ENCODE measurements at regions not wholly inside any gene's neighbourhood (a gene's known extent, or its start where the extent isn't known, plus 50 kb on each side); places are given as distances from the start of the nearest gene placed in this dataset.

DNA sequence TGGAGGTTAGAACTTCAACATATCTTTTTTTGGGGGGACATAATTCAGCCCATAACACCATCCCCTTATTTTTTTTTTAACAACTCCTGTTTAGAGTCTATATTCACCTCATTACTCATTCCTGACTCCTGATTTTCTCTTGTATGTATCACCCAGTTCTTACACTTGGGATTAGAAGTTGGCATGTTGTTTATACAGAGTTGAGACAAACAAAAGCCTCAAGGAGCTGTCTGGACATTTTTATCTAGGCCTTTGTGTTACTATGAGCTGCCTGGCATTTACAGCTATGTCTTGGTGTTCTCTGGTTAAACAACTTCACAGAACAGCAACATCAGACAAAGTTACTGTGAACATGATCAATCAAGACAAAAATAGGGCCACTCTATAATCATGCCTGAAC, 517.5 kb downstream of the KIF20B start:
- intact Hi-C loops (cut with DNase I; ENCODE audit: low total_unique reads), result no loop called here
- no peak overlapping the region for H3K27ac ChIP-seq

DNA sequence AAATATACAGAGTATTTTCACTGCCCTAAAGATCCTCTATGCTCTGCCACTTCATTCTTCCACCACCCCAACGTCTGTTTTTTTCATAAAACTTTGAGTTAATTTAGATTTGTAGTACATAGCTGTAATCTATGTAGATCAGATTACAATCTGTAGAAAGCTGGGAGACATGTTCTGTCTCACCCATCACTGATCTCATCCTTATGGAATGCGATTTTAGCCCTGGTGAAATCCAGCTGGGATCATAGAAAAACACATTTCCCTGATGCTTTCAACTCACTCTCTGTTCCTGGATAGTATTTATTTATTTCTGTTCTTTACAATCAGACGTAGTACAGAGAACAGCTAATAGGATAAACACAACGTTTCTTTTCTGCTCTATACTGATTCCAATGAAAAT, 521.0 kb downstream of the KIF20B start:
- H3K9me3 ChIP-seq, result no peaks in the 10 kb centered on the region
- H3K4me3 ChIP-seq, result no peak overlapping the region
- intact Hi-C loops (cut with DNase I; ENCODE audit: low total_unique reads) (no loop called here), in situ Hi-C loops (cut with MboI; ENCODE audit: low sequenced_read_pairs in 4 of 4) (no loop called here)
- TF ChIP-seq, protein P1, sequence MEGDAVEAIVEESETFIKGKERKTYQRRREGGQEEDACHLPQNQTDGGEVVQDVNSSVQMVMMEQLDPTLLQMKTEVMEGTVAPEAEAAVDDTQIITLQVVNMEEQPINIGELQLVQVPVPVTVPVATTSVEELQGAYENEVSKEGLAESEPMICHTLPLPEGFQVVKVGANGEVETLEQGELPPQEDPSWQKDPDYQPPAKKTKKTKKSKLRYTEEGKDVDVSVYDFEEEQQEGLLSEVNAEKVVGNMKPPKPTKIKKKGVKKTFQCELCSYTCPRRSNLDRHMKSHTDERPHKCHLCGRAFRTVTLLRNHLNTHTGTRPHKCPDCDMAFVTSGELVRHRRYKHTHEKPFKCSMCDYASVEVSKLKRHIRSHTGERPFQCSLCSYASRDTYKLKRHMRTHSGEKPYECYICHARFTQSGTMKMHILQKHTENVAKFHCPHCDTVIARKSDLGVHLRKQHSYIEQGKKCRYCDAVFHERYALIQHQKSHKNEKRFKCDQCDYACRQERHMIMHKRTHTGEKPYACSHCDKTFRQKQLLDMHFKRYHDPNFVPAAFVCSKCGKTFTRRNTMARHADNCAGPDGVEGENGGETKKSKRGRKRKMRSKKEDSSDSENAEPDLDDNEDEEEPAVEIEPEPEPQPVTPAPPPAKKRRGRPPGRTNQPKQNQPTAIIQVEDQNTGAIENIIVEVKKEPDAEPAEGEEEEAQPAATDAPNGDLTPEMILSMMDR (IDR thresholded peaks at IDR 0.05 in 4 of 5, conservative IDR thresholded peaks at IDR 0.05 in 1 of 5), result no peak
- no peak for TF ChIP-seq POLR2A (IDR thresholded peaks at IDR 0.05)
- H3K27me3 ChIP-seq, result no peaks in the 10 kb centered on the region
- ATAC-seq (no peak), DNase-seq (no peak)
- H3K36me3 ChIP-seq, result no peaks in the 10 kb centered on the region
- no peaks in the 10 kb centered on the region for H3K4me1 ChIP-seq
- no peak overlapping the region for H3K27ac ChIP-seq

More for the DNA sequence above, 517.5 kb downstream of the KIF20B start:
- ATAC-seq, result no peak
- no peak overlapping the region for H3K4me3 ChIP-seq
- H3K9me3 ChIP-seq, result no peaks in the 10 kb centered on the region
- no peaks in the 10 kb centered on the region for H3K27me3 ChIP-seq
- DNase-seq, result no peak
- H3K4me1 ChIP-seq, result no peaks in the 10 kb centered on the region
- H3K36me3 ChIP-seq, result no peaks in the 10 kb centered on the region
- in situ Hi-C loops (cut with MboI; ENCODE audit: low sequenced_read_pairs in 4 of 4), result no loop called here
- TF ChIP-seq POLR2A (IDR thresholded peaks at IDR 0.05), result no peak
- TF ChIP-seq, protein P1 (IDR thresholded peaks at IDR 0.05 in 4 of 5, conservative IDR thresholded peaks at IDR 0.05 in 1 of 5), result no peak

DNA sequence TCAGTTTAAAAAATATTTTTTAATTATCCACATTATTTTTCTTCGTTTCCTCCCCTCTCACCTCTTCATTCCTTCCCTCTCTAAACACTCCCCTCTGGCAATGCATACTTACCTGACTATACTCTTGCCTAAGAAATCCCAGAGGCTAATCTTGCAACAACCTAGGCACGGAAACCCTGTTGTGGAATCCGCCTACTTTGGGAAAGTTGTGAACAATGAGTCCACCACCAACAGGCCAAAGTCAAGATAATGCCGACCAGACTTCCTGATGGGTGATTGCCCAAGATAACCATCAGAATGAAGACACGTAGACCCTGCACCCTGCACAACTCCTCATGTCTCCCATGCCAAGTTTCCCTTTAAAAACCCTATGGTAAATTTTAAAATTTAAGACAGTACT, 521.5 kb downstream of the KIF20B start:
- H3K36me3 ChIP-seq, result no peaks in the 10 kb centered on the region
- no peak overlapping the region for H3K27ac ChIP-seq
- no peaks in the 10 kb centered on the region for H3K27me3 ChIP-seq
- ATAC-seq (no peak), DNase-seq (no peak)
- intact Hi-C loops (cut with DNase I; ENCODE audit: low total_unique reads), result no loop called here
- no peak overlapping the region for H3K4me3 ChIP-seq
- TF ChIP-seq, protein P1 (IDR thresholded peaks at IDR 0.05 in 4 of 5, conservative IDR thresholded peaks at IDR 0.05 in 1 of 5), result no peak
- no peak for TF ChIP-seq POLR2A (IDR thresholded peaks at IDR 0.05)
- no peaks in the 10 kb centered on the region for H3K9me3 ChIP-seq
- in situ Hi-C loops (cut with MboI; ENCODE audit: low sequenced_read_pairs in 4 of 4), result no loop called here
- no peaks in the 10 kb centered on the region for H3K4me1 ChIP-seq

DNA sequence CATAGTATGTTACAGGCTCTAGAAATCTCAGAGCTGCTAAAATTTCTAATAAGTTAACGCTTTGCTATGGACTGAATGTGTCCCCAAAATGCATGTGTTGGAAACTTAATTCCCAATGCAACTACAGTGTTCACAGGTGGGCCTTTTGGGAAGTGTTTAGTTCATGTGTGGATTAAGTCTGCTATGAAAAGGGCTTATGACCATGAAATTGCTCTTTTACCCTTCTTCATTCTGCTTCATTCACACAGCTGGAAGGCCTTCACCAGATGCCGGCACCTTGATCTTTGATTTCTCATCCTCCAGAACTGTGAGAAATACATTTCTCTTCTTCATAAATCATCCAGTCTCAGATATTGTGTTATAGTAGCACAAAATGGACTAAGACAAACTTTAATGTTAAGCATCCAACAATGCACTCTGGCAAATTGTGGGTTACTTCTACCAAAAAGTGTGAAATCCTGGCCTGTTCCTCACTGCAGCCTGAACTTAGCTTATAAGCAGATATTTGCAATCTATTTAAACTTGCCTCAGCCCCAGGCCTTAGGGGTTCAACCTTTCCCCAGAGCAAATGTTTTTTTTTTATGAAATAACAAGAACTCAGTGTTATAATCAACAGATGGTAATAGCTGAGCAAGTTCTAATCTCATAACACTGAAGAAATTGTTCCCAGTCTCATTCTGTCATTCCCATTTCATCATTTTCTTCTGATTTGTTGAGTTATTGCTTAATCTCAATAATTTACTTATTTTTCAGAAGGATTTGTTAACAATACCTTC, 523.6 kb downstream of the KIF20B start:
- Histone ChIP-seq H3K9me3 (no peaks in the 10 kb centered on the region), H3K27ac (no peak overlapping the region), H3K4me1 (no peaks in the 10 kb centered on the region), H3K36me3 (no peaks in the 10 kb centered on the region), H3K27me3 (no peaks in the 10 kb centered on the region), H3K4me3 (no peak overlapping the region)
- TF ChIP-seq, protein P1 (IDR thresholded peaks at IDR 0.05 in 4 of 5, conservative IDR thresholded peaks at IDR 0.05 in 1 of 5), result no peak
- TF ChIP-seq POLR2A (IDR thresholded peaks at IDR 0.05), result no peak
- in situ Hi-C loops (cut with MboI; ENCODE audit: low sequenced_read_pairs in 4 of 4) (no loop called here), intact Hi-C loops (cut with DNase I; ENCODE audit: low total_unique reads) (no loop called here)
- DNase-seq (no peak), ATAC-seq (no peak)

DNA sequence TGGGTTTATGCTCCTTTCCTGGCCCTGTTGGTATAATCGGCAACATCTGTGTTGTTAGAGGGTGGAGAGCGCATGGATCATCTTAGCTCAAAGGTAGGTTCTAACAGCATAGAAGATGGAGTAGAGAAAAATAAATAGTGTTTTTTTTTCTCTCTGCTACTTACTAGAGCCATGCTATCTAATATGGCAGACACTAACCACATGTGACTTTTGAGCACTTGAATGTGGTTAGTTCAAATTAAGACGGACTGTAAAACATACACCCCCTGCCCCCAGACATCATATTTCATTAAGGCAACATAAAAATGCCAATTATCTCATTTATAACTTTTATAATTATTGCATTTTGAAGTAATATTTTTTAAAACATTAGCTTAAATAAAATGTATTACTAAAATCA, 525.1 kb downstream of the KIF20B start:
- intact Hi-C loops (cut with DNase I; ENCODE audit: low total_unique reads) (no loop called here), in situ Hi-C loops (cut with MboI; ENCODE audit: low sequenced_read_pairs in 4 of 4) (no loop called here)
- TF ChIP-seq POLR2A (IDR thresholded peaks at IDR 0.05), result no peak
- TF ChIP-seq, protein P1 (IDR thresholded peaks at IDR 0.05 in 4 of 5, conservative IDR thresholded peaks at IDR 0.05 in 1 of 5), result no peak
- DNase-seq, result no peak
- Histone ChIP-seq H3K36me3 (no peaks in the 10 kb centered on the region), H3K9me3 (no peaks in the 10 kb centered on the region), H3K27ac (no peak overlapping the region), H3K27me3 (no peaks in the 10 kb centered on the region), H3K4me1 (no peaks in the 10 kb centered on the region), H3K4me3 (no peak overlapping the region)
- ATAC-seq, result no peak

All from gastrocnemius medialis (tissue), 4 donors.